ENCODE measurements at regions not wholly inside any gene's neighbourhood (a gene's known extent, or its start where the extent isn't known, plus 50 kb on each side); places are given as distances from the start of the nearest gene placed in this dataset.

- TF ChIP-seq POLR2A (IDR thresholded peaks at IDR 0.05) (no peak), CTCF (IDR thresholded peaks at IDR 0.05) (no peak)
These were observed 530.9 kb upstream of the NBEA start for GRCh38 chr13:34411177-34411576.

Measured in Peyer's patch (tissue), 4 donors.